Vagina (tissue), 2 donors: ENCODE measurements at regions not wholly inside any gene's neighbourhood (a gene's known extent, or its start where the extent isn't known, plus 50 kb on each side); places are given as distances from the start of the nearest gene placed in this dataset.

Experiments used
- CTCF ChIP-seq, 3 experiments: fragments of 450-650 bp in 2 of 3; fragments of 200-600 bp in 1 of 3; sonication (generic) in 1 of 3; IDR thresholded peaks; one replicate each; pipeline ENCODE4 v1.5.1; 2017 to 2019; ENCODE audit warnings: antibody characterized with exemption in 3 of 3, mild to moderate bottlenecking in 2 of 3, moderate library complexity in 2 of 3
- POLR2A ChIP-seq, 2 donors: fragments of 450-650 bp; IDR thresholded peaks; one replicate each; pipeline ENCODE4 v1.6.1; 2017; ENCODE audit warnings: antibody characterized with exemption in 2 of 2, mild to moderate bottlenecking in 2 of 2, moderate library complexity in 2 of 2
- POLR2AphosphoS5 ChIP-seq, 2 donors: sonication (generic); formaldehyde crosslinking; IDR thresholded peaks; one replicate each; pipeline ENCODE4 v1.9.0; 2017; ENCODE audit warnings: antibody characterized with exemption in 2 of 2, mild to moderate bottlenecking in 2 of 2, low read depth in 1 of 2; ENCODE audit not compliant: insufficient read depth in 1 of 2

DNA sequence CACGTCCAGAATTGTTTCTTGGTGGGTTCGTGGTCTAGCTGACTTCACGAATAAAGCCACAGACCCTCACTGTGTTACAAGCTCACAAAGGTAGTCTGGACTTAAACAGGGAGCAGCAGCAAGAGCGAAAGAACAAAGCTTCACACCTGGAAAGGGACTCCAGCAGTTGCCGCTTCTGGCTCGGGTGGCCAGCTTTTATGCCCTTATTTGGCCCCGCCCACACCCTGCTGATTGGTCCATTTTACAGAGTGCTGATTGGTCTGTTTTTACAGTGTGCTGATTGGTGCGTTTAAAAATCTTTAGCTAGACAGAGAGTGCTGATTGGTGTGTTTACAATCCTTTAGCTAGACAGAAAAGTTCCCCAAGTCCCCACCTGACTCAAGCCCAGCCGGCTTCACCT lies 194.2 kb upstream of the NDN start:
- no peak for TF ChIP-seq POLR2A (IDR thresholded peaks at IDR 0.05)
- TF ChIP-seq POLR2AphosphoS5 (IDR thresholded peaks at IDR 0.05; ENCODE audit: insufficient read depth in 1 of 2, low read depth in 1 of 2) = no peak
- TF ChIP-seq CTCF (IDR thresholded peaks at IDR 0.05) = no peak
